NCI-H1105 treated with DMSO at 0.1 percent for 48 hours (cell line): ENCODE measurements at regions not wholly inside any gene's neighbourhood (a gene's known extent, or its start where the extent isn't known, plus 50 kb on each side); places are given as distances from the start of the nearest gene placed in this dataset.

Experiments used
- DNase-seq: peaks from one replicate; lab custom pipeline; 2025; lab: John Stamatoyannopoulos, UW

DNA sequence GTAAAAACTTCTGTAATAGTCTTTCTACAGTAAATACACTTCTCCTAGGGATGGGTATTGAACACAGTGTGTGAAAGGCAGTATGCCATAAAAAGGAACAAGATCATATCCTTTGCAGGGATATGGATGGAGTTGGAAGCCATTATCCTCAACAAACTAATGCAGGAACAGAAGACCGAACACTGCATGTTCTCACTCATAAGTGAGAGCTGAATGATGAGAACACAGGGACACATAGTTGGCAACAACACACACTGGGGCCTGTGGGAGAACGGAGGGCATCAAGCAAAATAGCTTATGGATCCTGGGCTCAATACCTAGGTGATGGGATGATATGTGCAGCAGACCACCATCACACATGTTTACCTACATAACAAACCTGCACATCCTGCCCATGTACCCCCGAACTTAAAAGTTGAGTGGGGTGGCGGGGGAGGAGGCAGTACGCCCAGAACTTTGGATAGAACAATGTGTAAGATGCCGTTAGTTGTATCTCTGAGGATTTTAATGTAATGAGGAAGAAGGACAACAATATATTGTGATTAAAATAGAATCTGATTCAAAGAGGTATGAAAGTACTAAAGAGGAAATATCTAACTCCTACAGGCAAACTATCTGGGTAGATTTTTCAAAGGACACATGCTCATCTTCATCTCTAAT is 183.2 kb downstream of the NDFIP2 start:
- DNase-seq: no peak

DNA sequence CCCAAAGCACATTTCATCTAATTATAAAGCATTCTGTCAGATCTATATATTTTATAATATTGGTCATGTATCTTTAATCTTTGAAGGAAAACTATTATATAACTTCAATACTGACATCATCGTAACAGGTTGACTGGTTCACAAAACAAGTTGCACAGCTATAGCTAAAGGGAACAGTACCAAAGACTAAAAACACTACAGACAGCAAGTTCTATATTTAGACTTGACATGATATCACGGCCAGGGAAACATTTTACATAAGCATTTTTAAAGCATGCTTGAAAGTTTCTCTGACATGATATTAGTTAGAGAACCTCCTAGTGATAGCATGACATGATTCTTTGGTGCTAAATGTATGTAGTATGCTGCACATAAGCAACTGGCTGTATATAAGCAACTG is 182.5 kb downstream of the NDFIP2 start:
- no peak for DNase-seq

DNA sequence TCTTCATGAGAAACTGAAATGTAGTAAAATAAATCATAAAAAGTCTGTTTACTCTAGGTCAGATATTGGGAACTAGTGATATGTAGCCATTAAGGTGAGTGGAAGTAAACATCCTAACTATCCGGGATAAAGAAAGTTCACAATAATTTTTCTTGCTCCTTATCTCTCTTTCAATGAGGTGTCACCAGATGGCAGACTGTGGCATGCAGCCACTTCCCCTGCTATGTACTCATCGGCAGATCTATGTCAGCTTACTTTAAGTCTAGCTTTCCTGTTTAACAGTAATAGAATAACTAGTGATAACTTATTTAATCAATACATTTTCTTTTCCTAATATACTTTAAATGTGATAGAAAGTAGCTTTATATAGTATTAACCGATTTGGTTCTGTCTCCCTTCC is 181.9 kb downstream of the NDFIP2 start:
- no peak for DNase-seq

DNA sequence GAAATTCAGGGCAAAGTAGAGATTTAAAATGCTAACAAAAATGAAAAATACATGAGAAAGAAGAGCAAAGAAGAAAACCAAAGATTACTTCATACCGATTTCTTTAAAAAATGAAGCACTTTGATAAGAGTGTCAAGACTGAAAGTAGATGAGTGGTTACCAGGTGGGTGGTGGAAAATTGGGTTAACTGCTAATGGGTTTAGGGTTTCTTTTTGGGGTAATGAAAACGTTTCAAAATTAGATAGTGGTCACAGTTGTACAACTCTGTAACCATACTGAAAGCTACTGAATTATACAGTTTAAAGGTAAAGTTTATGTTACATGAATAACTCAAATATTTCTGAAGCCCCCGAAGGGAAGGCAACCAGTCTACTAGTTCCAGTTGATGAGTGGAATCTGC is 179.4 kb downstream of the NDFIP2 start:
- DNase-seq: no peak

DNA sequence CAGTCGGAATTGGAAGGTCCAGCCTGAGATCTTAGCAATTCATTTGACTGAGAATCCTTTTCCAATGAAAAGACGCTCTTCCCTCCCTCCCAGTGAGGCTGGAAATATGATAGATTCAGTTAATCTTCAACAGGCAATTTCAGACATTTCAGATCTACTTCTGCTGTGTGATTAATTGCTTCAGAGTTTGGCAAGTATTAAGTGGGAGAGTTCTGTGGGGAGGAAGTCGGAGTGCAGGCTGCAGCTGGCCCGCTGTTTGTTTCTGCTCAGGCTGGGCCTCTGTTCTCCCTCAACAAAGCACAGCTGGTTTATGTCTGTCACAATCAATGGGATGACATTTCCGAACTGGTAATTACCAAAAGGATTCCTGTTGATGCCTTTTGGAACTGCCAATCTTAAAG is 178.2 kb downstream of the NDFIP2 start:
- peak; percentile 25 for DNase-seq

DNA sequence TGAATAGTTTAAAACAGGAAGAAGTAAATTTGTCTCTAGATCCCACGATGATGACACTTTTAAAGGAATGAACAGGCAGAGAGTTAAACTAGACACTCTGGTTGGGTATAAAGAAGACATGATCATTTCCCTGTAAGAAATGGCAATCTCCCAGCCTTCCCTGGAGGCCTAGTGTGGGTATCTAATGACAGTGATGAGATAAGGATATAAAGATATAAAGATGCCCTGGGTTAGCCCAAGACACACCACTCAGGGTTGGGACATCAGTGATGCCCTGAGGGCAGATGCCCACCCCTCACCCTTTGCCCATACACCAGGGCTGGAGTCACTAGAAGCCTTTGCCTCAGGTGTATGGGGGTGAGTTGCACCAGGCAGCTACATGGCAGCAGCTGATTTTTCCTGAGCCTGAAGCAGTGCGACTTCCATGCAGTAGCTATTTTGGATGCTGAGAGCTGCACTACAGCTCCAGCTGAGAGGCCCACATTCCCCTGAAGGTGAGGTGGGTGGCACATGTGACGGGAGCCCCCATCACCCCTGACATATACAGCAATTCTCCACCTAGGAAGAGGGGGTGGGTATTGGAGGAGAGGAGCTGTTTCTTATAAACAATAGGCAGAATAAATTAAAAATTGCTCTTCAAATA is 177.5 kb downstream of the NDFIP2 start:
- no peak for DNase-seq

DNA sequence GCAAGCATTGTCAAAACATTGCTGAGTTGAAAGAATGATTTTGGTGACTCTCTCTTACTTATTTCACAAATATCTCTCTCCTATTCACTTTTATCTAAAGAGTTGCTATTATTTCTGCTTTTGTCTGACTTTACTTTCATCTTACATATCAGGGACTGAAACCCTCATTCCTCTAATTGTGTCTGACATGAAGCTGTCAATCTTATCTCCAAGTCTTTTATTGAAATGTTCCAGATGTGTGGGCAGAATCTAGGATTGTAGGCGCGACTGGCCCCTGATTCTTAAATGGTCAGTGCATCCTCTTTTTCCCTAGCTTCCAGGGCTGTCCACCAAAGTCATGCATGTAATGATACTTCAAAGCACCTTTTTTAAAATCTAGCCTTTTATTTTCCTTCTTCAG is 174.6 kb downstream of the NDFIP2 start:
- DNase-seq: no peak

DNA sequence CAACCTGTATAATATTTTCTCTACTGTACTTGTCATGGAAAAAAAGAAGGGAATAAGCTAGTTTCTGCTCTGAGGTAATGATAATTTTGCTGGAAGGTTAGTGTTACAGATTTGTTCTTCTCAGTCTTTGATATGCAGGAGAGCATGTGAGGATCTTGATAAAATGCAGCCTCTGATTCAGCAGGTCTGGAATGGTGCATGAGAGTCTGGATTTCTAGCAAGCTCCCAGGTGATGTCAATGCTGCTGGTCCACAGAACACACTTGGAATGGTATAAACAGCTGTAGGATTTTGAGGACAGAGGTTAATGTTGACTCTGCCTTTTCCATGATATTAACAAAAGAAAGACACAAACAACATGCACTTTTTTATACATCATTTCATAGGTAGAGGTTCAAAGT is 173.6 kb downstream of the NDFIP2 start:
- no peak for DNase-seq

DNA sequence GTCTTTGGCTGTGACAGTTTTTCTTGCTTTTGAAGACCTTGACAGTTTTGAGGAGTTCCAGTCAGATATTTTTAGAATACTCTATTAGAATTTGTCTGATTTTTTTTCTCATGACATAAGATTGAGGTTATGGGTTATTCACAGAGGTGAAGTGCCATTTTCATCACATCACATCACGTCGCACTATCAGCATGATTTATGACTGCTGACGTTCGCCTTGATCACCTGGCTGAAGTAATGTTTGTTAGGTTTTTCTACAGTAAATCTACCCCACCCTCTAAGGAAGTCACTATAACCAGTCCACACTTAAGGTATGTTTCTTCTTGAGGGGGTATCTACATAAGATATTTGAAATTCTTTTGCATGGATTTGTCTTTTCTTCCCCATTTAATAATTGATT is 169.7 kb downstream of the NDFIP2 start:
- no peak for DNase-seq

DNA sequence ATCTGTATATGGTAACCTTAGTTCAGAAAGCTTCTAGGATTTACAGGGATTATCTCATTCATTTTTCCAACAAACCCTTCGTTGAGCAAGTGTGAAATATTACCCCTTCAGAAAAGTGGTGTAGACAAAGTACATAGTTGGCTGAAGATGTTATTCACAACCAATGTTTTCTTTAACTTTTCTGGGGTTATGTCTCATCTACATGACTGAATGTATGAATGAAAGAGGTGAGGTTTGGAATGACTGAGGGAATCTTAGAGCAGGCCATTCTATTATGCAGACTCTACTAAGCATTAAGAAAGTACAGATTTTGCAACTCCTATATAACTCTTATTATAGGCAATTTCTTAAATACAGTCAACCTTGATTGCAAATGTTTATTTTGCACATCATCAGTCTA is 167.2 kb downstream of the NDFIP2 start:
- no peak for DNase-seq

DNA sequence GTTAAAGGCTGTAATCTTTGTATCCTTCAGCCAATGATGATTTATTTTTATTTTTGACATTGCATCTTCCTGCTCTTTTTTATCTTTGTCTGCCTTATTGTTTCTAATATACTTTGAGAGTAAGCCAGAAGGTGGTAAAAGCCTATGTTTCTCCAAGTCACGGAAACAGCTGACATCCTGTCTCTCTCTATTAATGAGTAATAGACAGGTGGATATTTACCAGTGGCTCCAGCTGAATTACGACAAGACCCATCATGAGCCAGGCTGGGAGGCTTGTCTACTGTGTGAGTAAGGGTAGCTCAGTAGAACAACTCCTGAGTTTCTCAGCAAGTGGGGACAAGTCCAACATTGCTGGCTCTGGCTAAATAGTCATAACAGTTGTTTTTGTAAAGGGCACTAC is 166.6 kb downstream of the NDFIP2 start:
- DNase-seq: peak; percentile 94

DNA sequence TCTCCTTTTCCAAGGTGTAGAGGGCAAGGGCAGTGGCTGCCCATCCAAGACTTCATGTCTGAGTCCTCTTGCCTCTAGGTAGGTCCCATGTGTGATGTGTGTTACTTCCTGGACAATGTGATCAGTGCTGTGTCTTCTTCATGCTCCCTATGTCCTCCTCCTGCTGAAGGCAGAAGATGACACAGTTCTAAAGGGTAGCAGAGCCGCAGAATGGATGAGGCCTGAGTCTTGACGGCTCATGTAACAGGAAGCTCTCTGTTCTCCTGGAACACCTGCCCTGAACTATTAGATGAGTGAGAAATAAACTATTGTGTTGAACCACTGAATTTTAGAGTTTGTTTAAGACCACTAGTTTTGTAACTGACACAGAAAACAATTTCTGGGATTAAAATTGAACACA is 165.9 kb downstream of the NDFIP2 start:
- DNase-seq: peak; percentile 21

DNA sequence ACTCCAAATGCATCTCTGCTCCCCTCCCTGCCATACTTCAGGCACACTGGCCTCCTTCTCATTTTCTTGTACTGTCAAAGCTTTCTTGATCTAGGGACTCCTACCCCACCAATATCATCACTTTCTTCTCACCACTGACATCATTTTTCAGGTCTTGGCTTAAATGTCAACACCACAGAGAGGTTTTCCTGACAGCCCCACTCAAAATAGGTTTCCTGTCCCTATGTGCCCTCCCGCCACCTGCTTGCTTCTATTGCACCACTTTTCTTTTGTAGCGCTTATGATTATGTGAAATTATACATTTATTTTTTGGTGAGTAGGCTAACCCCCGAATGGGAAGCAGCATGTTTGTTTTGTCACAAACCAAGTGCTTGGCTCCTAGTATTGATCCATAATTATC is 164.6 kb downstream of the NDFIP2 start:
- DNase-seq: peak; percentile 70

DNA sequence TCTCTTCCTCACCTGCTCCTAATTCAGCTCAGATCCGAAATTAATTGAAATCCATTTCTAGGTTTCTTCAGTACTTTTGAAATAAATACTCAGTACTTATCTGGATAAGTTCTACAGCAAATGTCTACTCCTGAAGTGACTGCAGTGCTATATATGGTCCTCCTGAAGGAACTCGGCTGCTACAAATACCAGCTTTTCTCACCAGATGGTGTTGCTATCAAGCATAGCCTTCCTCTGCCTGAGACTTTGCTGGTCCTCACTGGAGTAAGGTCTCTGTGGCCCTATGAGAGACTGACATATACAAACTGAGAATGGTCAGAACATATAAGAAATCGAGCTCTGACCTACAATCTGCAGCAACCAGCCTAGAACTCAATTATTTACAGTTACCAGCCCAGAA is 161.6 kb downstream of the NDFIP2 start:
- DNase-seq: no peak

DNA sequence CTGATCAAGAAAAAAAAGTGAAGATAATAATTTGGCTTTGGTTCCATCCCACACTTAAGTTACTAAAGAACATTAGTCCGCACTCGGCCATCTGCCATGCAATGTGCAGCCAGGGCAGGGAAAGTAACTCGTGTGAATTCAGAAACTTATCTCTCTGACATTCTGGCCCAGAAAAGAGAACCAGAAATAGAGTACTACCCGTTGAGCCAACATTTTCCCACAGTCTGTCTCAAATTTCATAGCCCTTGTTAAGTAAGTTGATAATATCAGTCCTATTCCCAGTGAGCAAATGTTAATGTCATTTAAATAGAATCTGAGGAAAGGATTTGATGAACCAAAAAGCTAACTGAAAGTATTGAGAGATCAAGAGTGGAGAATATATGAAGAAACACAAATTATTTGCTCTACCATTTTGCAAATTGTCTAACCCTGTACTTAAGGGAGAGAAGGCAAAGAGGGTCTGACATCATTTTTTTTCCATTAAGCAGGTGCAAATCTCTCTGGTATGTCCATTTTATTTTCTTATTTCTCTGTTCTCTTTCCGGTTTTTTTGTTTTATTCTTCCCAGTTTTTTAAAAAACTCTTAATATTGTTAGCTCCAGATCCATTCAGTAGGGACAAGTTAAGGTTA is 156.3 kb downstream of the NDFIP2 start:
- no peak for DNase-seq

DNA sequence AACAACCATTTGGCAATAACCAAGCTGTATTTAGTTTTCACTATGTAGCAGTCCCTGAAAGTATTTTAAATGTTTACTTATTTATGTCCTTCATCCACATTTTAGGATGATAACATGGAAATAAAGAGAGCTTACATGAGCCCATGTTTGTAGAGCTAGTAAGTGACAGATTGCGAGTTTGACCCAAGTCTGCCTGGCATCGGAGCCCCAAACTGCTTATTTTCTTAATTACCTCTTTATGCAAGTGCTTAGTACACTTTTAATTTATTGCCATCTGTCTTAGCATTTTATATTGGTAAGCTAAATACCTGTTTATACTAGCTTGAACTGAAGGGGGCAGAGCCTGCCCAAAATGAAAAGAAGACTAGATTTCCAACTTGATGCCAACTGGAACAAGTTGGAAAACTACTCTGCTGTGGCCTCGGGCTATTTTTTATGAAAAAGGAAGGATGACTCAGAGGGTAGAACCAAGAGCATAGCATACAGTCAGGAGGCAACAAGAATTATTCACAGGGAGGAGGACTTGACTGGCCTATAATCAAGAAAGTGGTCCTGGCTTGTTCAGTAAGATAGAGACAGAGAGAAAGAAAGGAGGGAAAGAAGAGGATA is 150.2 kb downstream of the NDFIP2 start:
- peak; percentile 50 for DNase-seq

DNA sequence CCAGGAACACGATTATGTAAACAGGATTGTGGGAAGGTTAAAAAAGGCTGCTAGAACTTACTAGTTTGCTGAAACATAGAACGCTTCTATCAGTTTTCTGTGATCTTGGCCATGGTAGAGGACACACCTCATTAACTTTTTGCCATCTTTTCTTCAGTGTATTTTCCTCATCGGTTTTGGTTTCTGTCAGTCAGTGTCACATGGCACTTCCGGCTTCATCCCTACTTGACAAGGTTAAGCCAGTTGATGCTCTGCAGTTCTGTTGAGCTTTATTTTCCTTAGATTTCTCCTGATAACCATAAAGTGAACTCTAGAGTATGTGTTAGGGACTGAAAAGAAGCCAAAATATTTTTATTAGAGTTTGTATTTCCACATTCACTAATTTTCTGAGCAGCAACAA is 147.5 kb downstream of the NDFIP2 start:
- no peak for DNase-seq

DNA sequence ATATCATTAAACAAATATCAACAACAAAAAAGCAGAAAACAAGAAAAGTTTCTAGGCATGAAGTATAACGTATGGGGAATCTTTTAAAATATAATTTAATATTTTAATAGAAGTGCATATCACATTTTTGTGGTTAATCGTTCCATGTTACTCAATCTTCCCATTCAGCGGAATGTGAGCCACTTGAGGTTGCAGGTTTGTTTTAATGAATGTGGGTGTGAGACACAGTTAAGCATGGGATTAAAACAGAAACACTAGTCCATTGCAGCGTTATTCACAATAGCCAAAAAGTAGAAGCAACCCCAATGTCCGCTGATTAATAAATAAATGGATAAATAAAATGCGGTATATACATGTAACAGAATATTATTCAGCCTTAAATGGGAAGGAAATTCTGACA is 146.0 kb downstream of the NDFIP2 start:
- DNase-seq: no peak

DNA sequence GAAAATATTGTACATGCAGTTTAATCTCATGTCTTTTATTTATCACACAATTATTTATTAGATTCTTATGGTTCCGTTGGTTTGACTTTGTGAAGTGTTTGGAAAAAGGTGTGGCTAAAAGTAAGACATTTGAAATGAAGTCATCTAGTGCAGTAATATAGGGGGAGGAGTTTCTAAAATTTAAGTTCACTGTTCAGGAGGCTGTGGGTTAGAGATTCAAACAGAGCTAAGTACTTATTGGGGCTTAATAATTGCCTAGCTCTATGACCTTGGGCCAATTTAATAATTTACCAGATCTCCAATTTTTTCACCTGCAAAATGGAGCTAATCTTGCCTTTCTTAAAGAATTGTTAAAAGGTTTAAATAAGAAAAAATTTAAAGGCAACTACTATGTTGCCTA is 144.6 kb downstream of the NDFIP2 start:
- DNase-seq: no peak

DNA sequence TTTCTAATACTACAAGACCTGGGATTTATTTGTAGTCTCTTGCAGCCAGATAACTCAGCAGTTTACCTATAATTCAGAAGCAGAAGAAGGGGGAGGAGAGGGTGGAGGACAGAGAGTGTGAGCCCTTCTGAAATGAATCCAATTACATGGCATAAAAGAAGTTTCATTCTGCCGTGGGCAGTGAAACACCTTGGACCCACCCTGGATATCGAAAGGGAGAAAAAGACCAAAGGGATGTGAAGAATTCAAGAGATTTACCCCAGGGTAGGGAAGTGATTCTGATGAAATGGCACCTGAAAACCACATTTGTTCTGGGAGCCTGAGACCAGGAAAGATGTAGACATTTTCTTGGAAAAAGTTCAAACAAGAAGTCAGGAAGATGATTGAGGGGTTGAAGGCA is 140.9 kb downstream of the NDFIP2 start:
- DNase-seq: no peak

DNA sequence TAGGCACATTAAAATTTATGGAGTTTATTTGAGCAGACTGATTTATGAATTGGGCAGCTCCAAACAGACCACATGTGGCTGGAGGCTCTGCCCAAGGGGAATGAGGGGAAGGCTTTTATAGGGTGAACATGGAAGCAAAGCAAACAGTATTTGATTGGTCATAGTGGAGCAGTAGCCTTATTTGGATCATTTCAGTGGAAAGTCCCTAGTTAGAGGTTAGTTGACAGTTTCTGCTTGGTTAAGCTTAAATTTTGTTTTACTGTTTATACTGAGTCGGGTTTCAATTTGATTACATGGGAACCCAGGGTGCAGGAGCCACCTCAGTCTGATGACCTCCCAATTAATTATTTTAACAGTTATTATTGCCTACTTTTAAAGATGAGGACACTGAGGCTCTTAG is 140.5 kb downstream of the NDFIP2 start:
- DNase-seq: no peak

DNA sequence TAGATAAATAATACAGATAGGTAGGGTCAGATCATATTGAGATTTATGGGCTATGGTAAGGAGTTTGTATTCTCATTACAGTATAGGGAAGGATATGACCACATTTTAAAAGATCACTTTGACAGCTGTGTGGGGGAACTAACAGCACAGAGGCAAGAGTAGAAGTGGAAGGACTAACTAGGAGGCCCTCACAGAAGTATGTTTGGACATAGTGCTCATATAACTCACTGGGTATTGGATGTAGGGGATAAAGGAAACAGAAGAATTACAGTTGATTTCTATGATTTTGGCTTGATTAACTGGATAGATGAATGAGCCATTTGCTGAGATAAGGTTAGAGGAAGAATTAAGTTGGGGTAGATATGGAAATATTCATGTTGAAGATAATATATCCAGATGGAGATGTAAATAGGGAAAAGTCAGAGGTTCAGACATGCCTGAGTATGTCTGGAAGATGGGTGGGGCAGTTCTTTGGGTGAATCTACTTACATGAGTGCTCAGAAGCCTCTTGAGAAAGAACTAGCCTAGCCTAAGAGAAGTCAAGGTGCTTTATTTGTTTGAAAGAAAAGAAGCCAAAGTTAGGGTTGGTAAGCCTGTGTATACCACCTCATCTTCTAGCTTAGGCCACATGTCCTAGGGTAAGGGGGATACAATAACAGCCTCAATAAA is 133.4 kb downstream of the NDFIP2 start:
- DNase-seq: no peak

DNA sequence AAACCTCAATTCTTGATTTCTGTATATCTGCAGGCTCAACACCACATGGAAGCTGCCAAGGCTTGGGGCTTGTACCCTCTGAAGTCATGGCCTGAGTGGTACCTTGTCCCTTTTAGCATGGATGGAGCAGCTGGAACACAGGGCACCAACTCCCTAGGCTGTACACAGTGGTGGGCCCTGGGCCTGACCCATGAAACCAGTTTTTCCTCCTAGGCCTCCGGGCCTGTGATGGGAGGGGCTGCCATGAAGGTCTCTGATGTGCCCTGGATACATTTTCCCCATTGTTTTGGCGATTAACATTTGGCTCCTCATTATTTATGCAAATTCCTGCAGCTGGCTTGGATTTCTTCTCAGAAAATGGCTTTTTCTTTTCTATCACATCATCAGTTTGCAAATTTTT is 131.6 kb downstream of the NDFIP2 start:
- DNase-seq: no peak
